22Rv1 (cell line): ENCODE measurements at regions not wholly inside any gene's neighbourhood (a gene's known extent, or its start where the extent isn't known, plus 50 kb on each side); places are given as distances from the start of the nearest gene placed in this dataset.

Experiments used
- H3K27ac ChIP-seq: fragments of 450-650 bp; 2 replicates; pipeline ENCODE4 v1.5.1; 2017
- CTCF ChIP-seq: fragments of 450-650 bp; IDR thresholded peaks from 2 replicates; pipeline ENCODE4 v1.5.1; 2017; ENCODE audit warnings: mild to moderate bottlenecking
- ZFX ChIP-seq: fragments of 450-650 bp; IDR thresholded peaks from 2 replicates; pipeline ENCODE4 v1.6.1; 2017; ENCODE audit warnings: antibody characterized with exemption, borderline replicate concordance

- no peak overlapping the region for H3K27ac ChIP-seq
- no peak for TF ChIP-seq CTCF
- no peak for TF ChIP-seq ZFX
These were observed 205.9 kb upstream of the HES1 start for GRCh38 chr3:193929921-193930646.

- TF ChIP-seq CTCF (no peak), ZFX (no peak)
- no peak overlapping the region for H3K27ac ChIP-seq
These were observed 203.8 kb upstream of the HES1 start for GRCh38 chr3:193932136-193932535.

GRCh38 chr3:193932576-193932975 lies 203.4 kb upstream of the HES1 start:
- TF ChIP-seq CTCF (no peak), ZFX (no peak)
- H3K27ac ChIP-seq, result no peak overlapping the region

GRCh38 chr3:193933451-193933850 lies 202.5 kb upstream of the HES1 start:
- TF ChIP-seq ZFX, result no peak
- TF ChIP-seq CTCF, result no peak

GRCh38 chr3:193935916-193936315 lies 200.0 kb upstream of the HES1 start:
- H3K27ac ChIP-seq, result no peak overlapping the region
- no peak for TF ChIP-seq ZFX
- no peak for TF ChIP-seq CTCF

More at GRCh38 chr3:193933451-193933850, 202.5 kb upstream of the HES1 start:
- no peak overlapping the region for H3K27ac ChIP-seq

GRCh38 chr3:193938613-193939012 lies 197.3 kb upstream of the HES1 start:
- TF ChIP-seq ZFX (no peak), CTCF (no peak)
- no peak overlapping the region for H3K27ac ChIP-seq

GRCh38 chr3:193939527-193939926 lies 196.4 kb upstream of the HES1 start:
- H3K27ac ChIP-seq, result no peak overlapping the region
- TF ChIP-seq ZFX (no peak), CTCF (no peak)
